Keratinocyte (primary cell): ENCODE measurements at regions not wholly inside any gene's neighbourhood (a gene's known extent, or its start where the extent isn't known, plus 50 kb on each side); places are given as distances from the start of the nearest gene placed in this dataset.

Source experiments
- CTCF ChIP-seq, 3 experiments: IDR thresholded peaks in 1 of 3; conservative IDR thresholded peaks in 1 of 3; optimal IDR thresholded peaks in 1 of 3; 2 replicates in 2 of 3; 3 replicates in 1 of 3; pipeline versions ENCODE3 to v1.5.1; 2011; ENCODE audit warnings: low read length in 3 of 3, mild to moderate bottlenecking in 3 of 3, moderate library complexity in 2 of 3, control low read depth in 1 of 3, inconsistent platforms in 1 of 3; ENCODE audit not compliant: insufficient read depth in 2 of 3; ENCODE audit errors: extremely low read depth in 1 of 3
- EZH2 ChIP-seq: IDR thresholded peaks from one replicate; pipeline ENCODE4 v1.6.1; 2012; ENCODE audit warnings: inconsistent platforms, mild to moderate bottlenecking, low read length, moderate library complexity

GRCh38 chr21:35849144-35849543, 211.2 kb downstream of the SETD4 start:
- TF ChIP-seq CTCF (optimal IDR thresholded peaks at IDR 0.05 in 1 of 3, IDR thresholded peaks at IDR 0.05 in 1 of 3, conservative IDR thresholded peaks at IDR 0.05 in 1 of 3; ENCODE audit: extremely low read depth in 1 of 3, insufficient read depth in 2 of 3, low read length in 3 of 3): no peak
- TF ChIP-seq EZH2: no peak
